Keratinocyte (primary cell): ENCODE measurements at regions not wholly inside any gene's neighbourhood (a gene's known extent, or its start where the extent isn't known, plus 50 kb on each side); places are given as distances from the start of the nearest gene placed in this dataset.
"Not testable (repeated sequence)": the region's sequence is repeated elsewhere in the genome, so short reads cannot be mapped to it uniquely, and the experiment has no call there.

Experiments used
- DNase-seq: peaks from one replicate; pipeline ENCODE4 v3.0.0-alpha.2; 2011; ENCODE audit warnings: low read depth, missing footprints, low spot score
- FAIRE-seq: peaks from 2 replicates; lab custom pipeline; 2011; peaks lifted over from hg19 to GRCh38; lab: Jason Lieb, UNC
- H2AFZ ChIP-seq: 2 replicates; pipeline ENCODE4 v1.6.0; 2012; ENCODE audit warnings: low read length, control low read depth, inconsistent platforms; ENCODE audit not compliant: control insufficient read depth
- H3K27ac ChIP-seq: 2 replicates; pipeline ENCODE4 v1.5.1; 2011; ENCODE audit warnings: low read length; ENCODE audit not compliant: control insufficient read depth, insufficient read depth
- H3K27me3 ChIP-seq: 3 replicates; pipeline ENCODE4 v1.6.0; 2011; ENCODE audit warnings: low read length; ENCODE audit not compliant: control insufficient read depth, insufficient read depth; ENCODE audit errors: extremely low read depth
- H3K36me3 ChIP-seq, 2 experiments: 2 replicates in 1 of 2; 3 replicates in 1 of 2; pipeline ENCODE4 v1.5.1; 2011; ENCODE audit warnings: low read length in 2 of 2, mild to moderate bottlenecking in 1 of 2; ENCODE audit not compliant: control insufficient read depth in 2 of 2, insufficient read depth in 2 of 2; ENCODE audit errors: extremely low read depth in 1 of 2
- H3K4me1 ChIP-seq: 3 replicates; pipeline ENCODE4 v1.5.1; 2011; ENCODE audit warnings: low read length; ENCODE audit not compliant: control insufficient read depth, insufficient read depth; ENCODE audit errors: extremely low read depth
- H3K4me2 ChIP-seq: 3 replicates; pipeline ENCODE4 v1.6.0; 2011; ENCODE audit warnings: low read depth, low read length; ENCODE audit not compliant: control insufficient read depth, insufficient read depth; ENCODE audit errors: extremely low read depth
- H3K4me3 ChIP-seq, 3 experiments: fragments of 200-600 bp in 1 of 3; sonication (generic) in 1 of 3; 2 replicates in 2 of 3; 3 replicates in 1 of 3; pipeline ENCODE4 v1.5.1; 2011 to 2016; ENCODE audit warnings: low read length in 3 of 3, mild to moderate bottlenecking in 3 of 3, control low read depth in 2 of 3, inconsistent platforms in 1 of 3, low read depth in 1 of 3, mixed read lengths in 1 of 3, mixed run types in 1 of 3, moderate library complexity in 1 of 3; ENCODE audit not compliant: control insufficient read depth in 2 of 3, insufficient read depth in 2 of 3; ENCODE audit errors: extremely low read depth in 1 of 3
- H3K79me2 ChIP-seq: 2 replicates; pipeline ENCODE4 v1.6.0; 2012; ENCODE audit warnings: low read length; ENCODE audit not compliant: control insufficient read depth, insufficient read depth
- H3K9ac ChIP-seq: 3 replicates; pipeline ENCODE4 v1.6.0; 2011; ENCODE audit warnings: low read length; ENCODE audit not compliant: control insufficient read depth, insufficient read depth; ENCODE audit errors: extremely low read depth
- H3K9me1 ChIP-seq: 3 replicates; pipeline ENCODE4 v1.6.0; 2011; ENCODE audit warnings: low read length; ENCODE audit not compliant: control insufficient read depth, insufficient read depth; ENCODE audit errors: extremely low read depth
- H3K9me3 ChIP-seq: 2 replicates; pipeline ENCODE4 v1.5.1; 2012; ENCODE audit warnings: low read depth, low read length; ENCODE audit not compliant: control insufficient read depth
- H4K20me1 ChIP-seq: 3 replicates; pipeline ENCODE4 v1.6.0; 2011; ENCODE audit warnings: low read length; ENCODE audit not compliant: control insufficient read depth, insufficient read depth; ENCODE audit errors: extremely low read depth
- CTCF ChIP-seq, 3 experiments: IDR thresholded peaks in 1 of 3; conservative IDR thresholded peaks in 1 of 3; optimal IDR thresholded peaks in 1 of 3; 2 replicates in 2 of 3; 3 replicates in 1 of 3; pipeline versions ENCODE3 to v1.5.1; 2011; ENCODE audit warnings: low read length in 3 of 3, mild to moderate bottlenecking in 3 of 3, moderate library complexity in 2 of 3, control low read depth in 1 of 3, inconsistent platforms in 1 of 3; ENCODE audit not compliant: insufficient read depth in 2 of 3; ENCODE audit errors: extremely low read depth in 1 of 3
- EZH2 ChIP-seq: IDR thresholded peaks from one replicate; pipeline ENCODE4 v1.6.1; 2012; ENCODE audit warnings: inconsistent platforms, mild to moderate bottlenecking, low read length, moderate library complexity
- dilution Hi-C: fragments of 300-500 bp; cut with MboI; formaldehyde crosslinking; loops from one replicate; pipeline ENCODE4 v1.7.0; 2020; ENCODE audit warnings: low sequenced_read_pairs; ENCODE audit not compliant: extremely low pct_ligation_motif_present

- no peak for DNase-seq
- no peak for TF ChIP-seq CTCF (optimal IDR thresholded peaks at IDR 0.05 in 1 of 3, IDR thresholded peaks at IDR 0.05 in 1 of 3, conservative IDR thresholded peaks at IDR 0.05 in 1 of 3; ENCODE audit: extremely low read depth in 1 of 3, insufficient read depth in 2 of 3, low read length in 3 of 3)
- no peak for TF ChIP-seq EZH2
- Histone ChIP-seq H3K9me1 (no peaks in the 10 kb centered on the region), H3K4me3 (no peak overlapping the region), H3K4me1 (no peaks in the 10 kb centered on the region), H3K27me3 (no peaks in the 10 kb centered on the region), H2AFZ (no peak overlapping the region), H4K20me1 (no peaks in the 10 kb centered on the region), H3K27ac (no peak overlapping the region), H3K4me2 (no peak overlapping the region), H3K9ac (no peak overlapping the region), H3K79me2 (no peaks in the 10 kb centered on the region), H3K9me3 (no peaks in the 10 kb centered on the region), H3K36me3 (no peaks in the 10 kb centered on the region)
- dilution Hi-C loops: no loop called here
- FAIRE-seq: no peak
Observed at GRCh38 chr2:36185624-36186023, 170.0 kb upstream of the CRIM1 start.

- dilution Hi-C loops: no loop called here
- Histone ChIP-seq H4K20me1 (no peaks in the 10 kb centered on the region), H3K9ac (no peak overlapping the region), H3K4me2 (no peak overlapping the region), H3K9me3 (no peaks in the 10 kb centered on the region), H3K36me3 (no peaks in the 10 kb centered on the region), H3K4me3 (no peak overlapping the region), H3K27ac (no peak overlapping the region), H3K27me3 (no peaks in the 10 kb centered on the region), H3K79me2 (no peaks in the 10 kb centered on the region), H3K4me1 (no peaks in the 10 kb centered on the region), H3K9me1 (no peaks in the 10 kb centered on the region), H2AFZ (no peak overlapping the region)
- FAIRE-seq (no peak), DNase-seq (no peak)
- TF ChIP-seq EZH2 (no peak), CTCF (optimal IDR thresholded peaks at IDR 0.05 in 1 of 3, IDR thresholded peaks at IDR 0.05 in 1 of 3, conservative IDR thresholded peaks at IDR 0.05 in 1 of 3; ENCODE audit: extremely low read depth in 1 of 3, insufficient read depth in 2 of 3, low read length in 3 of 3) (no peak)
Observed at GRCh38 chr2:36184848-36185247, 170.7 kb upstream of the CRIM1 start.

- FAIRE-seq, dilution Hi-C loops: not testable (repeated sequence)
Observed at GRCh38 chr2:36180789-36181482, 174.6 kb upstream of the CRIM1 start.

GRCh38 chr2:36180293-36180692 is 175.3 kb upstream of the CRIM1 start:
- H3K9ac ChIP-seq, H3K27me3 ChIP-seq, H3K9me3 ChIP-seq, H3K27ac ChIP-seq, H3K79me2 ChIP-seq, DNase-seq, H2AFZ ChIP-seq, H3K4me2 ChIP-seq, FAIRE-seq, H4K20me1 ChIP-seq, dilution Hi-C loops, H3K4me3 ChIP-seq, H3K4me1 ChIP-seq, H3K9me1 ChIP-seq, H3K36me3 ChIP-seq: not testable (repeated sequence)

More at GRCh38 chr2:36180789-36181482, 174.6 kb upstream of the CRIM1 start:
- H3K9ac ChIP-seq, H4K20me1 ChIP-seq, H3K27ac ChIP-seq, H3K36me3 ChIP-seq, H3K4me3 ChIP-seq, H3K4me1 ChIP-seq, H3K9me3 ChIP-seq, H3K27me3 ChIP-seq, H3K9me1 ChIP-seq, H3K79me2 ChIP-seq, H3K4me2 ChIP-seq, DNase-seq, H2AFZ ChIP-seq: not testable (repeated sequence)
